CD4-positive, alpha-beta T cell treated with Interleukin-1 beta for 1 hour (primary cell): ENCODE measurements at regions not wholly inside any gene's neighbourhood (a gene's known extent, or its start where the extent isn't known, plus 50 kb on each side); places are given as distances from the start of the nearest gene placed in this dataset.
"Not testable (repeated sequence)": the region's sequence is repeated elsewhere in the genome, so short reads cannot be mapped to it uniquely, and the experiment has no call there.

Experiments
- DNase-seq, 2 donors: peaks; one replicate each; pipeline ENCODE4 v3.0.0-alpha.2; 2020 to 2022

- DNase-seq: not testable (repeated sequence)
Measured at GRCh38 chr13:109268492-109268891, 517.9 kb downstream of the IRS2 start.

- not testable (repeated sequence) for DNase-seq
Measured at GRCh38 chr13:109267400-109267799, 519.0 kb downstream of the IRS2 start.

GRCh38 chr13:109265438-109265742, 521.0 kb downstream of the IRS2 start:
- not testable (repeated sequence) for DNase-seq

- not testable (repeated sequence) for DNase-seq
Measured at GRCh38 chr13:109264603-109265437, 521.6 kb downstream of the IRS2 start.

GRCh38 chr13:109257761-109258157, 528.6 kb downstream of the IRS2 start:
- DNase-seq: not testable (repeated sequence)
